SK-N-SH (cell line): ENCODE measurements at regions not wholly inside any gene's neighbourhood (a gene's known extent, or its start where the extent isn't known, plus 50 kb on each side); places are given as distances from the start of the nearest gene placed in this dataset.

Experiments used
- GATA2 ChIP-seq: sonication (generic); formaldehyde crosslinking; IDR thresholded peaks from 2 replicates; pipeline ENCODE4 v1.5.0; 2020; ENCODE audit warnings: mild to moderate bottlenecking, missing genetic modification reagents
- JUND ChIP-seq: IDR thresholded peaks from 2 replicates; pipeline ENCODE4 v1.4.0; 2012
- TF ChIP-seq, protein P1 (sequence below): IDR thresholded peaks from 2 replicates; pipeline ENCODE4; 2012

DNA sequence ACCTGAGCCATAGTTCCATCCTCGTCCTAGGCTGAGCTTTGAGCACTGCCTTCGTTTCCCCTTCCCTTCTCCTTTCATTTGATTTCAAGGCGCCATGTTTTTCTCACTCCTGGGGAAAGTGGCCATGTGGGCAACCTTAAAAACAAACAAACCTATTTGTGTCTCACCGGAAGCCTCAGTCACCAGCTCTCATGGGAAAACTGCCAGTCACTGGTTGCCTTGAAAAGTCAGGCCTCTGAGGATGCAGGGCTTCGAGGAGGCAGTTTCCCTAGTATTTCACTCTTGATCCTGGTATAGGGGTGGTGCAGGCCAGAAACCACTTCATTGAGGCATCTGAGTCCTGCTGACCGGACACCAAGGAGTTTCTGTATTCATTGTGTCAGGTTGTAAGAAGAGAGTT lies 59.2 kb upstream of the TRIB2 start:
- TF ChIP-seq GATA2 (CRISPR knock-in tag) (no peak), JUND (no peak)
- TF ChIP-seq, protein P1, sequence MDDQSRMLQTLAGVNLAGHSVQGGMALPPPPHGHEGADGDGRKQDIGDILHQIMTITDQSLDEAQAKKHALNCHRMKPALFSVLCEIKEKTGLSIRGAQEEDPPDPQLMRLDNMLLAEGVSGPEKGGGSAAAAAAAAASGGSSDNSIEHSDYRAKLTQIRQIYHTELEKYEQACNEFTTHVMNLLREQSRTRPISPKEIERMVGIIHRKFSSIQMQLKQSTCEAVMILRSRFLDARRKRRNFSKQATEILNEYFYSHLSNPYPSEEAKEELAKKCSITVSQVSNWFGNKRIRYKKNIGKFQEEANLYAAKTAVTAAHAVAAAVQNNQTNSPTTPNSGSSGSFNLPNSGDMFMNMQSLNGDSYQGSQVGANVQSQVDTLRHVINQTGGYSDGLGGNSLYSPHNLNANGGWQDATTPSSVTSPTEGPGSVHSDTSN: no peak
